ENCODE measurements at regions not wholly inside any gene's neighbourhood (a gene's known extent, or its start where the extent isn't known, plus 50 kb on each side); places are given as distances from the start of the nearest gene placed in this dataset.

GRCh38 chr2:58768715-58769080, 527.6 kb upstream of the FANCL start:
- H3K4me2 ChIP-seq (ENCODE audit: low read depth, low read length), result no peak overlapping the region
- H3K36me3 ChIP-seq (replicated peaks; ENCODE audit: insufficient read depth, low read length), result no peaks in the 10 kb centered on the region

GRCh38 chr2:58767828-58768714, 526.9 kb upstream of the FANCL start:
- Histone ChIP-seq H3K79me2 (ENCODE audit: low read length) (no peaks in the 10 kb centered on the region), H3K9ac (ENCODE audit: low read length) (no peak overlapping the region), H3F3A (ENCODE audit: insufficient read depth, low read length) (no peaks in the 10 kb centered on the region), H3K27me3 (replicated peaks; ENCODE audit: insufficient read depth, low read length) (no peaks in the 10 kb centered on the region), H4K20me1 (ENCODE audit: insufficient read depth, low read length) (no peaks in the 10 kb centered on the region), H3K4me2 (ENCODE audit: low read depth, low read length) (no peak overlapping the region), H3K4me3 (ENCODE audit: low read length) (no peak overlapping the region), H3K27ac (ENCODE audit: low read length) (no peak overlapping the region), H2AFZ (ENCODE audit: low read length) (no peak overlapping the region), H3K36me3 (replicated peaks; ENCODE audit: insufficient read depth, low read length) (no peaks in the 10 kb centered on the region), H3K4me1 (ENCODE audit: low read length) (no peaks in the 10 kb centered on the region), H3K9me3 (replicated peaks; ENCODE audit: insufficient read depth, low read length) (no peaks in the 10 kb centered on the region), H3K9me2 (replicated peaks; ENCODE audit: insufficient read depth, low read length) (no peaks in the 10 kb centered on the region)
- no peak for DNase-seq
- TF ChIP-seq CTCF (IDR thresholded peaks at IDR 0.05; ENCODE audit: low read length) (no peak), EZH2 (optimal IDR thresholded peaks at IDR 0.05; ENCODE audit: low read depth, low read length) (no peak), EZH2phosphoT487 (IDR thresholded peaks at IDR 0.05; ENCODE audit: low read length) (no peak)

More at GRCh38 chr2:58768715-58769080, 527.6 kb upstream of the FANCL start:
- Histone ChIP-seq H3K9me3 (replicated peaks; ENCODE audit: insufficient read depth, low read length) (no peaks in the 10 kb centered on the region), H3K27me3 (replicated peaks; ENCODE audit: insufficient read depth, low read length) (no peaks in the 10 kb centered on the region), H3K9me2 (replicated peaks; ENCODE audit: insufficient read depth, low read length) (no peaks in the 10 kb centered on the region), H4K20me1 (ENCODE audit: insufficient read depth, low read length) (no peaks in the 10 kb centered on the region), H3K9ac (ENCODE audit: low read length) (no peak overlapping the region), H3F3A (ENCODE audit: insufficient read depth, low read length) (no peaks in the 10 kb centered on the region), H3K4me1 (ENCODE audit: low read length) (no peaks in the 10 kb centered on the region), H3K79me2 (ENCODE audit: low read length) (no peaks in the 10 kb centered on the region), H2AFZ (ENCODE audit: low read length) (no peak overlapping the region), H3K4me3 (ENCODE audit: low read length) (no peak overlapping the region), H3K27ac (ENCODE audit: low read length) (no peak overlapping the region)
- no peak for DNase-seq
- TF ChIP-seq CTCF (IDR thresholded peaks at IDR 0.05; ENCODE audit: low read length), result no peak
- TF ChIP-seq EZH2 (optimal IDR thresholded peaks at IDR 0.05; ENCODE audit: low read depth, low read length), result no peak
- no peak for TF ChIP-seq EZH2phosphoT487 (IDR thresholded peaks at IDR 0.05; ENCODE audit: low read length)

GRCh38 chr2:58764338-58765104, 523.4 kb upstream of the FANCL start:
- Histone ChIP-seq H3K36me3 (replicated peaks; ENCODE audit: insufficient read depth, low read length) (no peaks in the 10 kb centered on the region), H3K27ac (ENCODE audit: low read length) (no peak overlapping the region), H3K4me1 (ENCODE audit: low read length) (no peaks in the 10 kb centered on the region), H3K9ac (ENCODE audit: low read length) (no peak overlapping the region), H3K27me3 (replicated peaks; ENCODE audit: insufficient read depth, low read length) (peaks cover 5% of the 10 kb centered on the region; the same call in 1 of the 2 replicates), H3K9me3 (replicated peaks; ENCODE audit: insufficient read depth, low read length) (no peaks in the 10 kb centered on the region), H3K79me2 (ENCODE audit: low read length) (no peaks in the 10 kb centered on the region), H2AFZ (ENCODE audit: low read length) (no peak overlapping the region), H3K4me2 (ENCODE audit: low read depth, low read length) (no peak overlapping the region), H3K4me3 (ENCODE audit: low read length) (no peak overlapping the region), H3F3A (ENCODE audit: insufficient read depth, low read length) (no peaks in the 10 kb centered on the region), H4K20me1 (ENCODE audit: insufficient read depth, low read length) (no peaks in the 10 kb centered on the region), H3K9me2 (replicated peaks; ENCODE audit: insufficient read depth, low read length) (no peaks in the 10 kb centered on the region)
- TF ChIP-seq EZH2 (optimal IDR thresholded peaks at IDR 0.05; ENCODE audit: low read depth, low read length), result no peak
- no peak for TF ChIP-seq EZH2phosphoT487 (IDR thresholded peaks at IDR 0.05; ENCODE audit: low read length)
- no peak for TF ChIP-seq CTCF (IDR thresholded peaks at IDR 0.05; ENCODE audit: low read length)
- no peak for DNase-seq

All from MM.1S (cell line).